DOHH2 (cell line): ENCODE measurements at regions not wholly inside any gene's neighbourhood (a gene's known extent, or its start where the extent isn't known, plus 50 kb on each side); places are given as distances from the start of the nearest gene placed in this dataset.

ENCODE experiments used
- CTCF ChIP-seq: fragments of 200-600 bp; sonication (generic); IDR thresholded peaks from one replicate; pipeline ENCODE4 v1.5.1; 2014; ENCODE audit warnings: antibody characterized with exemption, mild to moderate bottlenecking, low read depth, low read length; ENCODE audit not compliant: poor library complexity, severe bottlenecking
- EZH2phosphoT487 ChIP-seq: fragments of 200-600 bp; sonication (generic); IDR thresholded peaks from 2 replicates; pipeline ENCODE4 v1.6.1; 2017; ENCODE audit warnings: borderline replicate concordance, mild to moderate bottlenecking, antibody characterized with exemption, low read length, moderate library complexity, mixed read lengths

DNA sequence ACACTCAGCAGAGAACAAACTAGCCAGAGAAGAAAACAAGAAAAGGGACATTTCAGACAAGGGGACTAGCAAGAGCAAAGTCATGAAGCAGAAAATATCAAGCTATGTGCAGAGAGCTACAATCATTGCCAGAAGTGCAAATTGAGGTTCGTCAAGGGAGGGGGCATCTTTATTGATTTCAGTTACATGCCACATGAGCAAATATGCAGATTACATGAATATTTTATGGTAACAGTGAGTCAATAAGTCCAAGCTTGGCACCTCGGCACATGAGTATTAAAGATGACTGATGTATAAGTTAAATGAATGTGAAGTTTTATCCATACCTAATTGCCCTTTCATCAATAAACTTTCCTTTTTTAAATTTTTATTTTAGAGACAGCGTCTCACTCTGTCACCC is 238.1 kb upstream of the DIAPH2 start:
- TF ChIP-seq EZH2phosphoT487 = no peak
- no peak for TF ChIP-seq CTCF
